ENCODE measurements at regions not wholly inside any gene's neighbourhood (a gene's known extent, or its start where the extent isn't known, plus 50 kb on each side); places are given as distances from the start of the nearest gene placed in this dataset.
A peak's percentile ranks its signal among the peaks of the same experiment; 100 is the strongest.

DNA sequence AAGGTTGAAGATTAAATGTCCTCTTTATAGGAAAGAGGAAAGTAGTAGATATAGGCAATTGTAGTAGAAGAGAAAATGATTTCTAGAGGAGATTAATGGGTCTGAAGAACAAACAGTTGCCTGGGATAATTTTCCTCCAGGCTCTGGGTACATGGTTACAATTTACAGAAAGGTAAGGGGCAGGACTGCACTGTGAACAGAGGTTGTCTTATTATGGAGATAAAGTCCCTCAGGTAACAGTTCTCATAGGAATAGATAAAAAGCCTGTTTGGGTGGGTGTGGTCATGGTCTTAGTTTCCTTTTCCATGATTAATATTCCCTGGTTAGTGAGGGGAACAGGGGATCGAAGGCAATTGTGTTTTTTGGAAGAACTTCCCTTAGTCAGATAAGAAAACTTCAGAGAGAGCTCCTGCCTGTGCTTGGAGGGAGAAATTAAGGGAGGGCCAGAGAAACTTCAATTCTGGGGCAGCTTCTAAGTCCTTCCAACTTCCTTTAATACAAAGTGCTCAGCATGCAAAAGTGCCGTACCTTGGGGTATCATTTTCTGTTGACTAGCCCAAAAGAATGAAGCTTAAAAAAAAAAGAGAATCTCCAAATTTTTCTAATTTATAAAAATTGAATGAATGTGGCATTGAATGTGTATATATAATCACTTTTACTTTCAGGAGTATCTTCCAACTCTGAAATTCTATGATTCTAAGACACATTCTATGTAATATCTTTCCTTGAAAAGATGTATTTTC lies 295.4 kb upstream of the USP25 start:
- no peaks in the 10 kb centered on the region for H3K79me2 ChIP-seq (ENCODE audit: insufficient read depth)
- no peaks in the 10 kb centered on the region for H3K36me3 ChIP-seq (ENCODE audit: low read depth)
- H4K20me1 ChIP-seq (ENCODE audit: insufficient read depth) = no peaks in the 10 kb centered on the region
- DNase-seq = no peak
- no peaks in the 10 kb centered on the region for H3K9me3 ChIP-seq (ENCODE audit: low read depth)
- H3K4me3 ChIP-seq = no peak overlapping the region
- no peak overlapping the region for H2AFZ ChIP-seq
- TF ChIP-seq EZH2 (IDR thresholded peaks at IDR 0.05; ENCODE audit: insufficient read depth, poor library complexity, severe bottlenecking) (no peak), EZH2phosphoT487 (IDR thresholded peaks at IDR 0.05; ENCODE audit: insufficient read depth, low read depth) (no peak)
- peaks cover 14% of the 10 kb centered on the region for H3K4me1 ChIP-seq (ENCODE audit: insufficient read depth)
- no peaks in the 10 kb centered on the region for H3K9me2 ChIP-seq (ENCODE audit: insufficient read depth)
- H3K27me3 ChIP-seq (replicated peaks; ENCODE audit: insufficient read depth) = no peaks in the 10 kb centered on the region
- H3F3A ChIP-seq (ENCODE audit: insufficient read depth) = 0 out of 2 replicates have a peak, but pooled peaks cover 7% of the 10 kb centered on the region
- H3K27ac ChIP-seq = no peak overlapping the region
- H3K9ac ChIP-seq = no peak overlapping the region
- in situ Hi-C loops (cut with MboI) = no loop called here
- WGBS, 2 experiments (ENCODE audit: low coverage in 1 of 2, low lambda C conversion rate in 2 of 2, missing lambda C conversion rate in 2 of 2) = 87 to 94% methylated on average over 2 of the region's 2 CpGs
- no peak overlapping the region for H3K4me2 ChIP-seq (ENCODE audit: unreplicated experiment)

DNA sequence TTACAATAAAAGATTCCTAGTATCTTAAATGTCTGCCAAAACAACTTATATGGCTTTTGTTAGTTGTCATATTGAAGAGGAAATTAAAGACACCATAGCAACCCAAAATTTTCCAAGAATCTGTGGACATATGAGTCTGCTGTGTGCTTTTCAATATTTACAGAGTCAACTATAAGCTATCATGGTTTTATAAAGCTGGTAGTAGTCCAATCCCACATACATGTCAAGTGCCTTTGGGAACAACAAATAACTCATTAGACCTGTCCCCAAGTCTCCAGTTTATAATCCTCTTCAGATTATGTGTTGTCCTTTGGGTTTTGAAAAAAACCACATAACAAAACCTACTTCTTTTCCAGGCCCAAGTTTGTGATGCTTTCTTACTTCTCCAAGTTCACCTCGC lies 293.8 kb upstream of the USP25 start:
- Histone ChIP-seq H3K4me1 (ENCODE audit: insufficient read depth) (no peaks in the 10 kb centered on the region), H4K20me1 (ENCODE audit: insufficient read depth) (no peaks in the 10 kb centered on the region), H3K4me2 (ENCODE audit: unreplicated experiment) (no peak overlapping the region), H3K27ac (no peak overlapping the region), H3F3A (ENCODE audit: insufficient read depth) (no peaks in the 10 kb centered on the region), H3K9ac (no peak overlapping the region), H3K4me3 (no peak overlapping the region), H3K27me3 (replicated peaks; ENCODE audit: insufficient read depth) (no peaks in the 10 kb centered on the region), H3K36me3 (ENCODE audit: low read depth) (no peaks in the 10 kb centered on the region), H3K9me3 (ENCODE audit: low read depth) (no peaks in the 10 kb centered on the region), H3K9me2 (ENCODE audit: insufficient read depth) (no peaks in the 10 kb centered on the region), H3K79me2 (ENCODE audit: insufficient read depth) (no peaks in the 10 kb centered on the region), H2AFZ (no peak overlapping the region)
- TF ChIP-seq EZH2 (IDR thresholded peaks at IDR 0.05; ENCODE audit: insufficient read depth, poor library complexity, severe bottlenecking) = no peak
- TF ChIP-seq EZH2phosphoT487 (IDR thresholded peaks at IDR 0.05; ENCODE audit: insufficient read depth, low read depth) = no peak
- DNase-seq = no peak
- in situ Hi-C loops (cut with MboI) = no loop called here
- 57 to 59% methylated on average over 1 of the region's 1 CpG for WGBS, 2 experiments (ENCODE audit: low coverage in 1 of 2, low lambda C conversion rate in 2 of 2, missing lambda C conversion rate in 2 of 2)

- Histone ChIP-seq H2AFZ (no peak overlapping the region), H3K4me1 (ENCODE audit: insufficient read depth) (no peaks in the 10 kb centered on the region), H3K27me3 (replicated peaks; ENCODE audit: insufficient read depth) (no peaks in the 10 kb centered on the region), H3K4me2 (ENCODE audit: unreplicated experiment) (no peak overlapping the region), H3K36me3 (ENCODE audit: low read depth) (no peaks in the 10 kb centered on the region), H3K9me3 (ENCODE audit: low read depth) (no peaks in the 10 kb centered on the region), H3K4me3 (no peak overlapping the region), H3K79me2 (ENCODE audit: insufficient read depth) (no peaks in the 10 kb centered on the region), H3F3A (ENCODE audit: insufficient read depth) (no peaks in the 10 kb centered on the region), H3K9me2 (ENCODE audit: insufficient read depth) (no peaks in the 10 kb centered on the region), H3K27ac (no peak overlapping the region), H4K20me1 (ENCODE audit: insufficient read depth) (no peaks in the 10 kb centered on the region), H3K9ac (no peak overlapping the region)
- WGBS, 2 experiments (ENCODE audit: low coverage in 1 of 2, low lambda C conversion rate in 2 of 2, missing lambda C conversion rate in 2 of 2) = 18 to 26% methylated on average over 2 of the region's 2 CpGs
- in situ Hi-C loops (cut with MboI) = no loop called here
- DNase-seq = peak; percentile 32
- TF ChIP-seq EZH2phosphoT487 (IDR thresholded peaks at IDR 0.05; ENCODE audit: insufficient read depth, low read depth) (no peak), EZH2 (IDR thresholded peaks at IDR 0.05; ENCODE audit: insufficient read depth, poor library complexity, severe bottlenecking) (no peak)
Measured at GRCh38 chr21:15437883-15438282, 291.9 kb upstream of the USP25 start.

DNA sequence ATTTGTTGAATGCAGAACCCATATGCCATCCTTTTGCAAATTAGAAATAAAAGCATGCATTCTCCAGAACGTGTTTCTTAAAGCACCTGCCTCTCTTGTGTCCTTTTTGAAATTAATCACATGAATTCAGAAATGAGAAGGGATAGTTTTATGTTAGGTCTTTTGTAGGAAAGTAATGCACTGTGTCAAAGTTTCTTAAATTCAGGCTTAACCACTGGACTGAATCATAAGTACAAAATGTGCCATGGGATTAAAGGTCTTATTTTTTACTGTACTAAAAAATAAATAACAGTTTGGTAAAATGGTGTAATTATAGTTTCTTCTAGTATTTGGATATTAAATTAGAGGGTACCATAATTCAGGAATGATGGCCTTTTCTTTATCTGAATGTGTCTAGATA lies 290.1 kb upstream of the USP25 start:
- Histone ChIP-seq H3K4me3 (no peak overlapping the region), H2AFZ (no peak overlapping the region), H3K9me3 (ENCODE audit: low read depth) (no peaks in the 10 kb centered on the region), H3K79me2 (ENCODE audit: insufficient read depth) (no peaks in the 10 kb centered on the region), H3K27ac (no peak overlapping the region), H4K20me1 (ENCODE audit: insufficient read depth) (no peaks in the 10 kb centered on the region), H3K36me3 (ENCODE audit: low read depth) (no peaks in the 10 kb centered on the region), H3K4me2 (ENCODE audit: unreplicated experiment) (no peak overlapping the region), H3K4me1 (ENCODE audit: insufficient read depth) (no peaks in the 10 kb centered on the region), H3K27me3 (replicated peaks; ENCODE audit: insufficient read depth) (no peaks in the 10 kb centered on the region), H3K9me2 (ENCODE audit: insufficient read depth) (no peaks in the 10 kb centered on the region), H3F3A (ENCODE audit: insufficient read depth) (no peaks in the 10 kb centered on the region), H3K9ac (no peak overlapping the region)
- 47 to 54% methylated on average over 1 of the region's 1 CpG for WGBS, 2 experiments (ENCODE audit: low coverage in 1 of 2, low lambda C conversion rate in 2 of 2, missing lambda C conversion rate in 2 of 2)
- no peak for TF ChIP-seq EZH2 (IDR thresholded peaks at IDR 0.05; ENCODE audit: insufficient read depth, poor library complexity, severe bottlenecking)
- TF ChIP-seq EZH2phosphoT487 (IDR thresholded peaks at IDR 0.05; ENCODE audit: insufficient read depth, low read depth) = no peak
- in situ Hi-C loops (cut with MboI) = no loop called here
- DNase-seq = no peak
